Testis (tissue), 2 donors: ENCODE measurements at regions not wholly inside any gene's neighbourhood (a gene's known extent, or its start where the extent isn't known, plus 50 kb on each side); places are given as distances from the start of the nearest gene placed in this dataset.

Experiments
- POLR2A ChIP-seq: fragments of 450-650 bp; IDR thresholded peaks from one replicate; pipeline ENCODE4 v1.6.1; 2017; ENCODE audit warnings: antibody characterized with exemption, mild to moderate bottlenecking, moderate library complexity
- TF ChIP-seq, protein P1 (sequence below), 3 experiments: fragments of 450-650 bp in 2 of 3; fragments of 200-600 bp in 1 of 3; sonication (generic) in 1 of 3; IDR thresholded peaks; one replicate each; pipeline ENCODE4 v1.5.1; 2016 to 2019; ENCODE audit warnings: antibody characterized with exemption in 3 of 3, mild to moderate bottlenecking in 2 of 3, moderate library complexity in 1 of 3

DNA sequence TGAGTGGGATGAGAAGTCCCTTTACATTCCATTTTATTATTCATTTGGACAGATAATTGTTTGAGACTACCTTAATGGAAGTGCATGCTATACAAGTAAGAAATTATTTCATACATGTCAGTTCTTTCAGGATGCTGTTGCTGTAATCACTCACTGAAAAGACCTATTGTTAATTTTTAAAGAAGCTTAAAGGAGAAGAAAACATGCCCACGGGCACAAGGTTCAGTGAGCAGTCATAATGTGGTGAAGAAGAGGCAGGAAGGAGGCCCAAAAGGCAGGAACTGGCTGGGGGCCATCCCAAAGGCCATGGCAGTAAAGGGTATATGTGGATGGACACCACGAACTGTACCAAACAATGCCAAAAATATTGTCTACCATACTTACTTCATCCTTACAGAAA lies 206.0 kb downstream of the LYPLAL1 start:
- TF ChIP-seq, protein P1, sequence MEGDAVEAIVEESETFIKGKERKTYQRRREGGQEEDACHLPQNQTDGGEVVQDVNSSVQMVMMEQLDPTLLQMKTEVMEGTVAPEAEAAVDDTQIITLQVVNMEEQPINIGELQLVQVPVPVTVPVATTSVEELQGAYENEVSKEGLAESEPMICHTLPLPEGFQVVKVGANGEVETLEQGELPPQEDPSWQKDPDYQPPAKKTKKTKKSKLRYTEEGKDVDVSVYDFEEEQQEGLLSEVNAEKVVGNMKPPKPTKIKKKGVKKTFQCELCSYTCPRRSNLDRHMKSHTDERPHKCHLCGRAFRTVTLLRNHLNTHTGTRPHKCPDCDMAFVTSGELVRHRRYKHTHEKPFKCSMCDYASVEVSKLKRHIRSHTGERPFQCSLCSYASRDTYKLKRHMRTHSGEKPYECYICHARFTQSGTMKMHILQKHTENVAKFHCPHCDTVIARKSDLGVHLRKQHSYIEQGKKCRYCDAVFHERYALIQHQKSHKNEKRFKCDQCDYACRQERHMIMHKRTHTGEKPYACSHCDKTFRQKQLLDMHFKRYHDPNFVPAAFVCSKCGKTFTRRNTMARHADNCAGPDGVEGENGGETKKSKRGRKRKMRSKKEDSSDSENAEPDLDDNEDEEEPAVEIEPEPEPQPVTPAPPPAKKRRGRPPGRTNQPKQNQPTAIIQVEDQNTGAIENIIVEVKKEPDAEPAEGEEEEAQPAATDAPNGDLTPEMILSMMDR (IDR thresholded peaks at IDR 0.05): no peak
- TF ChIP-seq POLR2A: no peak
